IMR-90 (cell line): ENCODE measurements at regions not wholly inside any gene's neighbourhood (a gene's known extent, or its start where the extent isn't known, plus 50 kb on each side); places are given as distances from the start of the nearest gene placed in this dataset.

Experiments used
- ATAC-seq: fragments of 200-7000 bp; cut with Tn5 transposase; 2 replicates; pipeline ENCODE4 v1.9.1; 2020; ENCODE audit warnings: low read depth, mild to moderate bottlenecking, moderate library complexity
- BruUV-seq: library from RNA; stranded (reverse); fragments of 400-500 nt; replicated peaks from 2 replicates; lab custom pipeline; 2021; lab: Mats Ljungman, UMichigan
- CTCF ChIA-PET: fragments of 300-600 bp; formaldehyde crosslinking; extraction: SDS; loops from one replicate; lab custom pipeline; 2021; ENCODE audit warnings: antibody characterized with exemption; lab: Yijun Ruan, JAX
- POLR2A ChIA-PET: fragments of 300-600 bp; sonication (Branson Sonifier 250); formaldehyde crosslinking; loops from one replicate; lab custom pipeline; 2022; ENCODE audit warnings: antibody characterized with exemption; ENCODE audit not compliant: unreplicated experiment; lab: Charles Lee
- DNase-seq: peaks from one replicate; pipeline ENCODE4 v3.0.0; 2013
- H2AFZ ChIP-seq: replicated peaks from 2 replicates; pipeline ENCODE3; 2013; ENCODE audit warnings: low read length, mild to moderate bottlenecking; ENCODE audit not compliant: poor library complexity
- H2AK5ac ChIP-seq: 2 replicates; pipeline ENCODE4 v1.6.1; 2013; ENCODE audit warnings: low read depth, low read length, inconsistent platforms
- H2AK9ac ChIP-seq: replicated peaks from 2 replicates; pipeline ENCODE3; 2013; ENCODE audit warnings: mild to moderate bottlenecking, low read depth, low read length, moderate library complexity; ENCODE audit not compliant: poor library complexity
- H2BK120ac ChIP-seq: 2 replicates; pipeline ENCODE4 v1.6.1; 2013; ENCODE audit warnings: low read depth, low read length, inconsistent platforms
- H2BK15ac ChIP-seq: 3 replicates; pipeline ENCODE4 v1.6.1; 2013; ENCODE audit warnings: low read depth, low read length, inconsistent platforms
- H2BK20ac ChIP-seq: 2 replicates; pipeline ENCODE4 v1.6.1; 2013; ENCODE audit warnings: low read depth, mild to moderate bottlenecking, inconsistent platforms, low read length, moderate library complexity
- H2BK5ac ChIP-seq: 2 replicates; pipeline ENCODE4 v1.6.1; 2013; ENCODE audit warnings: mild to moderate bottlenecking, low read depth, low read length, inconsistent platforms; ENCODE audit not compliant: poor library complexity, severe bottlenecking
- H3K14ac ChIP-seq: replicated peaks from 2 replicates; pipeline ENCODE4 v1.6.1; 2013; ENCODE audit warnings: low read depth, low read length, inconsistent platforms
- H3K18ac ChIP-seq: 2 replicates; pipeline ENCODE4 v1.6.1; 2013; ENCODE audit warnings: low read depth, low read length, control low read depth
- H3K23ac ChIP-seq: 2 replicates; pipeline ENCODE4 v1.6.1; 2013; ENCODE audit warnings: low read depth, low read length, inconsistent platforms
- H3K27ac ChIP-seq: 2 replicates; pipeline ENCODE4 v1.5.1; 2013; ENCODE audit warnings: mild to moderate bottlenecking, control low read depth, low read length; ENCODE audit not compliant: insufficient read depth
- H3K27me3 ChIP-seq: 2 replicates; pipeline ENCODE4 v1.6.1; 2013; ENCODE audit warnings: low read length; ENCODE audit not compliant: control insufficient read depth, insufficient read depth
- H3K36me3 ChIP-seq: 2 replicates; pipeline ENCODE4 v1.6.1; 2013; ENCODE audit warnings: low read length, mixed read lengths; ENCODE audit not compliant: control insufficient read depth, insufficient read depth
- H3K4ac ChIP-seq: 2 replicates; pipeline ENCODE4 v1.6.1; 2013; ENCODE audit warnings: low read depth, low read length, inconsistent platforms
- H3K4me1 ChIP-seq: 2 replicates; pipeline ENCODE4 v1.6.1; 2013; ENCODE audit warnings: low read length, mixed read lengths; ENCODE audit not compliant: control insufficient read depth, insufficient read depth
- H3K4me2 ChIP-seq: 2 replicates; pipeline ENCODE4 v1.6.1; 2013; ENCODE audit warnings: low read depth, mild to moderate bottlenecking, control low read depth, low read length, moderate library complexity
- H3K4me3 ChIP-seq: 2 replicates; pipeline ENCODE4 v1.5.1; 2013; ENCODE audit warnings: low read depth, mild to moderate bottlenecking, control low read depth, low read length, moderate library complexity; ENCODE audit not compliant: insufficient read depth
- H3K56ac ChIP-seq: 2 replicates; pipeline ENCODE4 v1.6.1; 2013; ENCODE audit warnings: low read length, inconsistent platforms; ENCODE audit not compliant: insufficient read depth; ENCODE audit errors: extremely low read depth
- H3K79me1 ChIP-seq, 2 experiments: 2 replicates each; pipeline ENCODE4 v1.6.1; 2013; ENCODE audit warnings: low read length in 2 of 2, inconsistent platforms in 1 of 2, low read depth in 1 of 2
- H3K9ac ChIP-seq: 2 replicates; pipeline ENCODE4 v1.6.1; 2013; ENCODE audit warnings: low read depth, low read length, control low read depth
- H3K9me1 ChIP-seq: 2 replicates; pipeline ENCODE4 v1.6.1; 2013; ENCODE audit warnings: low read length, inconsistent platforms; ENCODE audit not compliant: insufficient read depth
- H3K9me3 ChIP-seq: 2 replicates; pipeline ENCODE4 v1.6.1; 2013; ENCODE audit warnings: low read length; ENCODE audit not compliant: control insufficient read depth, insufficient read depth
- H4K20me1 ChIP-seq: 2 replicates; pipeline ENCODE4 v1.6.1; 2013; ENCODE audit warnings: low read length, inconsistent platforms; ENCODE audit not compliant: insufficient read depth
- H4K5ac ChIP-seq: 2 replicates; pipeline ENCODE4 v1.6.1; 2013; ENCODE audit warnings: mild to moderate bottlenecking, low read depth, low read length, control low read depth
- H4K8ac ChIP-seq, 2 experiments: 2 replicates each; pipeline ENCODE4 v1.6.1; 2013; ENCODE audit warnings: low read depth in 2 of 2, low read length in 2 of 2, control low read depth in 1 of 2, inconsistent platforms in 1 of 2
- H4K91ac ChIP-seq: 2 replicates; pipeline ENCODE4 v1.6.1; 2013; ENCODE audit warnings: low read depth, low read length, inconsistent platforms; ENCODE audit not compliant: insufficient read depth
- BHLHE40 ChIP-seq: fragments of 150-350 bp; IDR thresholded peaks from 2 replicates; pipeline ENCODE4 v1.6.1; 2016; ENCODE audit warnings: mild to moderate bottlenecking, low read depth, low read length
- CEBPB ChIP-seq: IDR thresholded peaks from 2 replicates; pipeline ENCODE4 v1.6.1; 2012; ENCODE audit warnings: low read depth, low read length, improper control_type of control experiment
- CHD1 ChIP-seq: IDR thresholded peaks from 2 replicates; pipeline ENCODE4 v1.6.1; 2012; ENCODE audit warnings: low read depth, low read length, improper control_type of control experiment
- ELK1 ChIP-seq: fragments of 150-350 bp; IDR thresholded peaks from 2 replicates; pipeline ENCODE4 v1.6.1; 2016; ENCODE audit warnings: low read depth, mild to moderate bottlenecking, low read length, moderate library complexity, borderline replicate concordance
- FOS ChIP-seq: fragments of 150-350 bp; IDR thresholded peaks from 2 replicates; pipeline ENCODE4 v1.6.1; 2016; ENCODE audit warnings: low read depth, low read length
- MAFK ChIP-seq: IDR thresholded peaks from 2 replicates; pipeline ENCODE4 v1.6.1; 2012; ENCODE audit warnings: low read depth, low read length, improper control_type of control experiment
- MAZ ChIP-seq: IDR thresholded peaks from 2 replicates; pipeline ENCODE4 v1.6.1; 2012; ENCODE audit warnings: low read depth, mild to moderate bottlenecking, low read length, improper control_type of control experiment, moderate library complexity, borderline replicate concordance
- MXI1 ChIP-seq: IDR thresholded peaks from 2 replicates; pipeline ENCODE4 v1.6.1; 2012; ENCODE audit warnings: low read depth, mild to moderate bottlenecking, low read length, moderate library complexity, borderline replicate concordance
- NFE2L2 ChIP-seq: fragments of 150-350 bp; IDR thresholded peaks from 2 replicates; pipeline ENCODE4 v1.6.1; 2016; ENCODE audit warnings: low read depth, mild to moderate bottlenecking, low read length
- POLR2A ChIP-seq: IDR thresholded peaks from 2 replicates; pipeline ENCODE4 v1.6.1; 2012; ENCODE audit warnings: mild to moderate bottlenecking, low read depth, low read length
- RAD21 ChIP-seq: IDR thresholded peaks from 2 replicates; pipeline ENCODE4 v1.6.1; 2012; ENCODE audit warnings: low read length, improper control_type of control experiment
- RCOR1 ChIP-seq: IDR thresholded peaks from 2 replicates; pipeline ENCODE4 v1.6.1; 2012; ENCODE audit warnings: mild to moderate bottlenecking, low read length, improper control_type of control experiment; ENCODE audit not compliant: insufficient replicate concordance
- RFX5 ChIP-seq: IDR thresholded peaks from 2 replicates; pipeline ENCODE4 v1.8.0; 2012; ENCODE audit warnings: low read depth, mild to moderate bottlenecking, low read length, moderate library complexity
- SMC3 ChIP-seq: fragments of 150-350 bp; IDR thresholded peaks from 2 replicates; pipeline ENCODE4 v1.6.1; 2016; ENCODE audit warnings: low read depth, mild to moderate bottlenecking, antibody characterized with exemption, low read length, moderate library complexity
- USF2 ChIP-seq: fragments of 150-350 bp; IDR thresholded peaks from 2 replicates; pipeline ENCODE4 v1.6.1; 2017; ENCODE audit warnings: mild to moderate bottlenecking, antibody characterized with exemption, low read length, low read depth
- WGBS, 2 experiments: methylation state at CpG; one replicate each; pipeline versions ENCODE4 v1.1.5 to v1.1.7; 2013; ENCODE audit warnings: missing lambda C conversion rate in 2 of 2; ENCODE audit not compliant: insufficient read length in 1 of 2; ENCODE audit errors: extremely low coverage in 2 of 2; 5-methylcytosine and 5-hydroxymethylcytosine counted together
- dilution Hi-C: fragments of 300-500 bp; cut with HindIII; formaldehyde crosslinking; loops from one replicate; pipeline ENCODE4 v1.14.3; 2018; ENCODE audit warnings: low sequenced_read_pairs; ENCODE audit not compliant: unreplicated experiment
- in situ Hi-C: fragments of 300-500 bp; cut with MboI; formaldehyde crosslinking; loops from 3 replicates; pipeline ENCODE4 v1.14.3; 2019; ENCODE audit warnings: low sequenced_read_pairs, inconsistent platforms, mixed read lengths
- intact Hi-C: fragments of 100-400 bp; cut with micrococcal nuclease; formaldehyde crosslinking; loops from 2 replicates; pipeline ENCODE4 v1.10.0; 2022
- TF ChIP-seq, protein P1 (sequence below): conservative IDR thresholded peaks from 2 replicates; pipeline ENCODE4 v1.5.1; 2012; ENCODE audit warnings: mild to moderate bottlenecking, low read depth, low read length, improper control_type of control experiment

- Histone ChIP-seq H3K36me3 (no peaks in the 10 kb centered on the region), H3K56ac (no peak overlapping the region), H4K8ac (no peak overlapping the region), H2BK5ac (no peak overlapping the region), H3K4me3 (no peak overlapping the region), H2BK20ac (no peak overlapping the region), H3K4me2 (no peak overlapping the region), H4K91ac (no peak overlapping the region), H2AK5ac (no peak overlapping the region), H3K23ac (no peak overlapping the region), H2AFZ (no peak overlapping the region), H3K27ac (no peak overlapping the region), H3K9ac (no peak overlapping the region), H3K79me1 (no peaks in the 10 kb centered on the region), H2BK15ac (no peak overlapping the region), H3K27me3 (no peaks in the 10 kb centered on the region), H4K20me1 (no peaks in the 10 kb centered on the region), H3K4me1 (no peaks in the 10 kb centered on the region), H2BK120ac (no peak overlapping the region), H3K9me1 (no peaks in the 10 kb centered on the region), H3K14ac (no peak overlapping the region), H2AK9ac (no peak overlapping the region), H3K18ac (no peak overlapping the region), H4K5ac (no peak overlapping the region), H3K4ac (no peak overlapping the region), H3K9me3 (no peaks in the 10 kb centered on the region)
- no peak for TF ChIP-seq MAFK
- no peak for TF ChIP-seq CHD1
- no peak for TF ChIP-seq SMC3
- no peak for TF ChIP-seq MXI1
- TF ChIP-seq ELK1 = no peak
- TF ChIP-seq CEBPB = no peak
- TF ChIP-seq RCOR1 = no peak
- no peak for TF ChIP-seq USF2
- no peak for TF ChIP-seq BHLHE40
- no peak for TF ChIP-seq MAZ
- no peak for TF ChIP-seq FOS
- TF ChIP-seq RAD21 = no peak
- no peak for TF ChIP-seq POLR2A
- TF ChIP-seq RFX5 = no peak
- no peak for TF ChIP-seq NFE2L2
- TF ChIP-seq, protein P1, sequence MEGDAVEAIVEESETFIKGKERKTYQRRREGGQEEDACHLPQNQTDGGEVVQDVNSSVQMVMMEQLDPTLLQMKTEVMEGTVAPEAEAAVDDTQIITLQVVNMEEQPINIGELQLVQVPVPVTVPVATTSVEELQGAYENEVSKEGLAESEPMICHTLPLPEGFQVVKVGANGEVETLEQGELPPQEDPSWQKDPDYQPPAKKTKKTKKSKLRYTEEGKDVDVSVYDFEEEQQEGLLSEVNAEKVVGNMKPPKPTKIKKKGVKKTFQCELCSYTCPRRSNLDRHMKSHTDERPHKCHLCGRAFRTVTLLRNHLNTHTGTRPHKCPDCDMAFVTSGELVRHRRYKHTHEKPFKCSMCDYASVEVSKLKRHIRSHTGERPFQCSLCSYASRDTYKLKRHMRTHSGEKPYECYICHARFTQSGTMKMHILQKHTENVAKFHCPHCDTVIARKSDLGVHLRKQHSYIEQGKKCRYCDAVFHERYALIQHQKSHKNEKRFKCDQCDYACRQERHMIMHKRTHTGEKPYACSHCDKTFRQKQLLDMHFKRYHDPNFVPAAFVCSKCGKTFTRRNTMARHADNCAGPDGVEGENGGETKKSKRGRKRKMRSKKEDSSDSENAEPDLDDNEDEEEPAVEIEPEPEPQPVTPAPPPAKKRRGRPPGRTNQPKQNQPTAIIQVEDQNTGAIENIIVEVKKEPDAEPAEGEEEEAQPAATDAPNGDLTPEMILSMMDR = no peak
- dilution Hi-C loops (no loop called here), intact Hi-C loops (no loop called here), in situ Hi-C loops (no loop called here)
- ATAC-seq (no peak), DNase-seq (no peak)
- no TSS peak for BruUV-seq
- ChIA-PET CTCF (no interaction called here), POLR2A (no interaction called here)
- no CpG with 5 or more reads among the region's 4 CpGs for WGBS, 2 experiments
Observed at GRCh38 chr6:88556663-88557062, 390.5 kb upstream of the CNR1 start.
